ENCODE measurements at regions not wholly inside any gene's neighbourhood (a gene's known extent, or its start where the extent isn't known, plus 50 kb on each side); places are given as distances from the start of the nearest gene placed in this dataset.
A peak's percentile ranks its signal among the peaks of the same experiment; 100 is the strongest.

DNA sequence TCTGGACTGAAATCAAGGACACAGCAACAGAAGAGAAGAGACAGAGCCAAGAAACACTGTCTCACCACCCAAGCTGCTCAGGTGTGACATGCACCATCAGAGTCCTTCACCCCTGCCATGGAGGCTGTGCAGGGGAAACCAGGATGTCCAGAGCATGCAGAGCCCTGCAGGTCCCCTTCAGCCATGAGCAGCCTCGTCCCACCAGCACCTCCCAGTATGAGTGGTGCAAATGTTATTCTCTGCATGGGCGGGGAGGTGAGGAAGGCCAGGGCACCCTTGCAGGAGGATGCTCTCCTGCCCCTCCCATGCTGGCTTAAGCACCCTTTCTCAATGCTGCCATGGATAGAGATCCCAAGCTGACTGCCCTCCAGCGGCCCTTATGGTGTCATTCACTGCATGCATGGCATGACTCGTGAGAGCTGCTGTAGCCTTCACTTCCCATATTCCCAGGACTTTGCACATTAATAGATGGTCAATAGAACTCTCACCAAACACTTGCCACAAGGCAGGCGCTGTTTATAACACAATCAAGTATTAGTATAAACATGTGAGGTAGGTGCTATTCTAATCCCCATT, 171.0 kb downstream of the ANAPC1 start:
- TF ChIP-seq, protein P1, sequence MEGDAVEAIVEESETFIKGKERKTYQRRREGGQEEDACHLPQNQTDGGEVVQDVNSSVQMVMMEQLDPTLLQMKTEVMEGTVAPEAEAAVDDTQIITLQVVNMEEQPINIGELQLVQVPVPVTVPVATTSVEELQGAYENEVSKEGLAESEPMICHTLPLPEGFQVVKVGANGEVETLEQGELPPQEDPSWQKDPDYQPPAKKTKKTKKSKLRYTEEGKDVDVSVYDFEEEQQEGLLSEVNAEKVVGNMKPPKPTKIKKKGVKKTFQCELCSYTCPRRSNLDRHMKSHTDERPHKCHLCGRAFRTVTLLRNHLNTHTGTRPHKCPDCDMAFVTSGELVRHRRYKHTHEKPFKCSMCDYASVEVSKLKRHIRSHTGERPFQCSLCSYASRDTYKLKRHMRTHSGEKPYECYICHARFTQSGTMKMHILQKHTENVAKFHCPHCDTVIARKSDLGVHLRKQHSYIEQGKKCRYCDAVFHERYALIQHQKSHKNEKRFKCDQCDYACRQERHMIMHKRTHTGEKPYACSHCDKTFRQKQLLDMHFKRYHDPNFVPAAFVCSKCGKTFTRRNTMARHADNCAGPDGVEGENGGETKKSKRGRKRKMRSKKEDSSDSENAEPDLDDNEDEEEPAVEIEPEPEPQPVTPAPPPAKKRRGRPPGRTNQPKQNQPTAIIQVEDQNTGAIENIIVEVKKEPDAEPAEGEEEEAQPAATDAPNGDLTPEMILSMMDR (IDR thresholded peaks at IDR 0.05) = no peak
- intact Hi-C loops (cut with DNase I) = no loop called here
- no peaks in the 10 kb centered on the region for H3K27me3 ChIP-seq
- no peak overlapping the region for H3K27ac ChIP-seq
- H3K9me3 ChIP-seq = no peaks in the 10 kb centered on the region
- no peaks in the 10 kb centered on the region for H3K36me3 ChIP-seq
- peak in 1 of 2 donors; percentile 44 for DNase-seq (ENCODE audit: low spot score in 2 of 2)
- H3K4me1 ChIP-seq = peaks cover 0 to 7% of the 10 kb centered on the region in 2 donors
- H3K4me3 ChIP-seq = no peak overlapping the region

DNA sequence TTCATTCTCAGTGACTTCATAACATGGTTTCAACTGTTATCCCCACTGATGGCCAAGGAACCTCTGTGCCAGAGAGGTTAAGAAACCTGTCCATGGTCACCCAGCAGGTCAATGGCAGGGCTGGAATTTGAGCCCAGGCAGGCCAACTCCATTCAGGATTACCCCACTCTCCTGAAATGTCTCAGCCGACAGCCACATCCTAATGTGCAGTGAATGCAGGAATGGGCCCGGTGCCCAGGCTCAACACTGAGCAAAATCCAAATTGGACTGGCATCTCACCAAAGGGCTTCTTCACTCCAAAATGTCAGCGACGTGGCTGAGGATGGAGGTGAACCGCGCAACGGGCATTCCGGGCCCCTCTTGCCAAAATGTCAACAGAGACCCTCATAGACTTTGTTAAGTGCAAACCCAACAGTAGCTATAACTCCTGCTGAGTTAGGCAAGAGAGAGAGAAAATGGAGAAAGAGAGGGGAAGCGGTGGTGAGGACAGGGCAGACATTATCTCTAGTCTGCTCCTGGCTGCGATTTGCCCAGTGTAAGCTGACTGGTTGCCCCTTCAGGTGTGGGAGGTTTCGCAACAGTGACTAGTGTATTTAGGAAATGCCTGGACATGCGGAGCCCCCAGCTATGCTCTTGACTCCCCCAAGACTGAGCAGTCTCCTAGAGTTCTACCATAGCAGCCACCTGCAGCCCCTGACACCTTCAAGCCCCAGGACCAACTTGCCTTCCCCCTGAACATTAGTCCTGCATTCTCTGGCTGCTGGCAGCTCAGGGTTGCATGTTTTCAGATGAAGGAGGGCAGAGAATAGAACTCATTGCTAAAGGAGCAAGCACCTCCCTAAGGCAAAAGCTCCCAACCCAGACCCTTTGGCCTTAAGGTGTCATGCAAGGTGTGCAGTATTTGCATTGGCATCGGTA, 167.7 kb downstream of the ANAPC1 start:
- Histone ChIP-seq H3K4me1 (no peaks in the 10 kb centered on the region), H3K27ac (no peak overlapping the region), H3K36me3 (no peaks in the 10 kb centered on the region), H3K9me3 (no peaks in the 10 kb centered on the region), H3K27me3 (no peaks in the 10 kb centered on the region), H3K4me3 (no peak overlapping the region)
- TF ChIP-seq, protein P1 (IDR thresholded peaks at IDR 0.05) = no peak
- peak in 1 of 2 donors; percentile 51 for DNase-seq (ENCODE audit: low spot score in 2 of 2)
- intact Hi-C loops (cut with DNase I) = no loop called here

DNA sequence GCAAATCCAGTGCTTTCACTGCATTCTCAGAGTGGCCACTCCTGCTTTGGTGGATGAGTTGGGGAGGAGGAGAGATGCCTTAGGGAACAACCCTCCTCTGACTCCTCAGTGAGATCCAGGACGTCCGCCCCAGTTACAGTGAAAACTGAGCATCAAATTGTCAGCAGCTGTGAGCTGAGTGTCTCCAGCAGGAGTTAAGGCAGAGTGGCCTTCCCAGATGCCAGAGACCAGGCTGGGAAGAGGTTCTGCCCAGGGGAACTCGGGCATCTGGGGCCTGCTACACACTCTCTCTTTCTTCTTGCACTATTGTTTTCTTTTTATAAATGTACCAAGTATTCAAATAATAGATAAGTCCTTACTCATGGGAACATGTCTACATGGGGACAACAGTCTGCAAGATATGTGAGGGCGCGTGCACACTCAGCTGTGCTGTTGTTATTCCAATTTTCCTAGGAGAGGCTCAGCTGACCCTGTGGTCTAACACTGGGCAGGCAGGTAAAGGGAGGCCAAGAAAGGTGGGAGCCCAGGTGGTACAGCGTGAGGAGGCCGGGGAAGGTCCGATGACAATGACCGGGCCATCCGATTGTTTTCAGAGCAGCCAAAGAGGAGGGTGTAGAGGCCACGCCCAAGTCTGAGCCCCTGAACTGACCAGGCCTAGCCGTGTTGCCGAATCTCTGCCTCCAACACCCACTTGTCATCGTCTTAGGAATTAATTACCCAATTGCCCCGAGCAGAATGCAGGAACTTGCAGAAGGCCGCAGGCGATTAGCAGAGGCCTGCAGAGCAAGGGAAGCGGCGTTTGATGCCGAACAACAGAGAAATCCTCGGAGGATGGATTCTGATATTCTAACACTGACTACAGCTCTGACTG, 166.9 kb downstream of the ANAPC1 start:
- no peaks in the 10 kb centered on the region for H3K4me1 ChIP-seq
- H3K4me3 ChIP-seq = no peak overlapping the region
- peak in 1 of 2 donors; percentile 49 for DNase-seq (ENCODE audit: low spot score in 2 of 2)
- no peaks in the 10 kb centered on the region for H3K27me3 ChIP-seq
- TF ChIP-seq, protein P1 (IDR thresholded peaks at IDR 0.05) = no peak
- H3K36me3 ChIP-seq = no peaks in the 10 kb centered on the region
- no peaks in the 10 kb centered on the region for H3K9me3 ChIP-seq
- intact Hi-C loops (cut with DNase I) = no loop called here
- no peak overlapping the region for H3K27ac ChIP-seq

Data from ascending aorta (tissue), 2 donors.